H9 (cell line): ENCODE measurements at regions not wholly inside any gene's neighbourhood (a gene's known extent, or its start where the extent isn't known, plus 50 kb on each side); places are given as distances from the start of the nearest gene placed in this dataset.

Experiments
- DNase-seq: peaks from one replicate; pipeline ENCODE4 v3.0.0-alpha.2; 2017
- H2AFZ ChIP-seq: one replicate; pipeline ENCODE4 v1.6.1; 2013; ENCODE audit warnings: mild to moderate bottlenecking, low read length, control low read depth, moderate library complexity
- H2AK5ac ChIP-seq: 2 replicates; pipeline ENCODE4 v1.6.1; 2013; ENCODE audit warnings: low read length, control low read depth, mixed read lengths; ENCODE audit not compliant: insufficient read length
- H2BK120ac ChIP-seq: one replicate; pipeline ENCODE4 v1.6.1; 2013; ENCODE audit warnings: low read depth, mild to moderate bottlenecking, low read length, control low read depth, inconsistent platforms; ENCODE audit not compliant: poor library complexity, severe bottlenecking
- H2BK12ac ChIP-seq: 2 replicates; pipeline ENCODE4 v1.6.1; 2013; ENCODE audit warnings: low read length, control low read depth, mixed read lengths, low read depth; ENCODE audit not compliant: insufficient read length
- H2BK15ac ChIP-seq: 2 replicates; pipeline ENCODE4 v1.6.1; 2013; ENCODE audit warnings: low read depth, low read length, control low read depth
- H2BK20ac ChIP-seq: one replicate; pipeline ENCODE4 v1.6.1; 2013; ENCODE audit warnings: low read depth, mild to moderate bottlenecking, low read length, control low read depth, inconsistent platforms; ENCODE audit not compliant: poor library complexity, severe bottlenecking
- H2BK5ac ChIP-seq: 2 replicates; pipeline ENCODE4 v1.6.1; 2013; ENCODE audit warnings: low read length, control low read depth, mixed read lengths; ENCODE audit not compliant: insufficient read length
- H3K14ac ChIP-seq: 2 replicates; pipeline ENCODE4 v1.6.1; 2013; ENCODE audit warnings: low read length, control low read depth; ENCODE audit not compliant: insufficient read depth
- H3K18ac ChIP-seq: 2 replicates; pipeline ENCODE4 v1.6.1; 2013; ENCODE audit warnings: low read depth, mild to moderate bottlenecking, mixed read lengths, low read length, control low read depth; ENCODE audit not compliant: insufficient read length
- H3K23ac ChIP-seq: 2 replicates; pipeline ENCODE4 v1.6.1; 2013; ENCODE audit warnings: low read length, control low read depth, mixed read lengths, low read depth; ENCODE audit not compliant: insufficient read length
- H3K23me2 ChIP-seq: 2 replicates; pipeline ENCODE4 v1.6.1; 2013; ENCODE audit warnings: low read depth, mild to moderate bottlenecking, mixed read lengths, low read length, control low read depth; ENCODE audit not compliant: insufficient read length, poor library complexity, severe bottlenecking
- H3K27ac ChIP-seq: 2 replicates; pipeline ENCODE4 v1.5.1; 2013; ENCODE audit warnings: low read length, control low read depth, mixed read lengths, low read depth; ENCODE audit not compliant: insufficient read length
- H3K27me3 ChIP-seq: 2 replicates; pipeline ENCODE4 v1.6.1; 2013; ENCODE audit warnings: low read length, control low read depth, inconsistent platforms; ENCODE audit not compliant: insufficient read depth
- H3K4ac ChIP-seq: 2 replicates; pipeline ENCODE4 v1.6.1; 2013; ENCODE audit warnings: low read depth, mild to moderate bottlenecking, control low read depth, inconsistent platforms, low read length, moderate library complexity
- H3K4me1 ChIP-seq: 2 replicates; pipeline ENCODE4 v1.6.1; 2013; ENCODE audit warnings: low read length, control low read depth, inconsistent platforms; ENCODE audit not compliant: insufficient read depth
- H3K4me2 ChIP-seq: 2 replicates; pipeline ENCODE4 v1.6.1; 2013; ENCODE audit warnings: low read length, control low read depth, mixed read lengths; ENCODE audit not compliant: insufficient read length, insufficient read depth
- H3K56ac ChIP-seq: 2 replicates; pipeline ENCODE4 v1.6.1; 2013; ENCODE audit warnings: low read depth, mild to moderate bottlenecking, mixed read lengths, low read length, control low read depth; ENCODE audit not compliant: insufficient read length
- H3K79me1 ChIP-seq: 2 replicates; pipeline ENCODE4 v1.6.1; 2013; ENCODE audit warnings: low read depth, mild to moderate bottlenecking, moderate library complexity, low read length, control low read depth, inconsistent platforms; ENCODE audit not compliant: insufficient read depth, poor library complexity, severe bottlenecking
- H3K79me2 ChIP-seq: 2 replicates; pipeline ENCODE4 v1.6.1; 2013; ENCODE audit warnings: low read length, control low read depth, inconsistent platforms; ENCODE audit not compliant: insufficient read depth
- H3K9ac ChIP-seq: 2 replicates; pipeline ENCODE4 v1.6.1; 2013; ENCODE audit warnings: low read length, control low read depth, mixed read lengths; ENCODE audit not compliant: insufficient read length; ENCODE audit errors: extremely low read depth
- H3K9me3 ChIP-seq: one replicate; pipeline ENCODE4 v1.6.1; 2013; ENCODE audit warnings: low read depth, low read length, inconsistent platforms; ENCODE audit not compliant: control insufficient read depth
- H3T11ph ChIP-seq: one replicate; pipeline ENCODE4 v1.6.1; 2013; ENCODE audit warnings: mild to moderate bottlenecking, low read length, control low read depth, inconsistent platforms
- H4K20me1 ChIP-seq: one replicate; pipeline ENCODE4 v1.6.1; 2013; ENCODE audit not compliant: control insufficient read depth, insufficient read length, insufficient read depth
- H4K5ac ChIP-seq: 2 replicates; pipeline ENCODE4 v1.6.1; 2013; ENCODE audit warnings: low read depth, mild to moderate bottlenecking, mixed read lengths, low read length, control low read depth; ENCODE audit not compliant: insufficient read length
- H4K8ac ChIP-seq: replicated peaks from 2 replicates; pipeline ENCODE4 v1.6.1; 2013; ENCODE audit warnings: low read length, control low read depth, mixed read lengths, low read depth; ENCODE audit not compliant: insufficient read length
- H4K91ac ChIP-seq: 2 replicates; pipeline ENCODE4 v1.6.1; 2013; ENCODE audit warnings: low read depth, mild to moderate bottlenecking, moderate library complexity, mixed read lengths, low read length, control low read depth; ENCODE audit not compliant: insufficient read length
- H3K27ac Mint-ChIP-seq, 3 experiments: 2 replicates in 2 of 3; 3 replicates in 1 of 3; pipeline ENCODE4 v1.8.0; 2020 to 2021; ENCODE audit warnings: mixed read lengths in 3 of 3, mild to moderate bottlenecking in 1 of 3, moderate library complexity in 1 of 3
- H3K27me3 Mint-ChIP-seq: 2 replicates; pipeline ENCODE4 v1.8.0; 2021; ENCODE audit warnings: low read depth, mild to moderate bottlenecking, moderate library complexity, mixed read lengths
- H3K36me3 Mint-ChIP-seq, 3 experiments: 2 replicates in 2 of 3; 3 replicates in 1 of 3; pipeline ENCODE4 v1.8.0; 2020 to 2021; ENCODE audit warnings: low read depth in 3 of 3, mixed read lengths in 3 of 3; ENCODE audit not compliant: insufficient read depth in 1 of 3
- H3K4me1 Mint-ChIP-seq, 2 experiments: 2 replicates each; pipeline ENCODE4 v1.8.0; 2020; ENCODE audit warnings: mixed read lengths in 2 of 2
- H3K4me3 Mint-ChIP-seq, 2 experiments: 2 replicates in 1 of 2; 3 replicates in 1 of 2; pipeline ENCODE4 v1.8.0; 2020 to 2021; ENCODE audit warnings: mild to moderate bottlenecking in 2 of 2, mixed read lengths in 2 of 2, moderate library complexity in 1 of 2
- H3K9me3 Mint-ChIP-seq, 2 experiments: 2 replicates in 1 of 2; 3 replicates in 1 of 2; pipeline ENCODE4 v1.8.0; 2020; ENCODE audit warnings: mild to moderate bottlenecking in 2 of 2, mixed read lengths in 2 of 2, moderate library complexity in 1 of 2
- CTCF ChIP-seq: fragments of 200-600 bp; sonication (generic); conservative IDR thresholded peaks from 3 replicates; pipeline ENCODE4 v1.8.0; 2021; ENCODE audit warnings: antibody characterized with exemption, mild to moderate bottlenecking
- WGBS: extraction: QIAGEN DNeasy Blood & Tissue Kit; methylation state at CpG from one replicate; pipeline ENCODE4 v1.1.7; 2013; ENCODE audit warnings: missing lambda C conversion rate, low lambda C conversion rate, mixed read lengths; ENCODE audit not compliant: insufficient read length; ENCODE audit errors: extremely low coverage; 5-methylcytosine and 5-hydroxymethylcytosine counted together

- Mint-ChIP-seq H3K4me1 (peaks cover 3 to 8% of the 10 kb centered on the region in 2 experiments), H3K36me3 (no peaks in the 10 kb centered on the region), H3K27me3 (no peaks in the 10 kb centered on the region), H3K27ac (no peak overlapping the region), H3K4me3 (no peak overlapping the region), H3K9me3 (peaks cover 0 to 3% of the 10 kb centered on the region in 2 experiments; a peak in 3 of 5 replicates)
- Histone ChIP-seq H4K5ac (no peak overlapping the region), H2BK12ac (no peak overlapping the region), H3K79me2 (no peaks in the 10 kb centered on the region), H3K23me2 (no peaks in the 10 kb centered on the region), H3K23ac (no peak overlapping the region), H3K27me3 (no peaks in the 10 kb centered on the region), H3K4me1 (peaks cover 3% of the 10 kb centered on the region; the same call in 1 of the 2 replicates), H4K8ac (no peak overlapping the region), H3K9me3 (no peaks in the 10 kb centered on the region), H2BK120ac (no peak overlapping the region), H3K79me1 (no peaks in the 10 kb centered on the region), H3K27ac (no peak overlapping the region), H2BK20ac (no peak overlapping the region), H3T11ph (no peak overlapping the region), H4K20me1 (no peaks in the 10 kb centered on the region), H2BK5ac (no peak overlapping the region), H2BK15ac (no peak overlapping the region), H3K4ac (no peak overlapping the region), H3K9ac (no peak overlapping the region), H2AK5ac (no peak overlapping the region), H3K18ac (no peak overlapping the region), H3K14ac (no peak overlapping the region), H4K91ac (no peak overlapping the region), H3K56ac (no peak overlapping the region), H2AFZ (no peak overlapping the region), H3K4me2 (no peak overlapping the region)
- no CpG with 5 or more reads among the region's 4 CpGs for WGBS
- DNase-seq, result no peak
- TF ChIP-seq CTCF, result no peak
Measured at GRCh38 chr4:119684463-119684862, 55.9 kb upstream of the PDE5A start.
